Lower leg skin (tissue), 4 donors: ENCODE measurements at regions not wholly inside any gene's neighbourhood (a gene's known extent, or its start where the extent isn't known, plus 50 kb on each side); places are given as distances from the start of the nearest gene placed in this dataset.
A peak's percentile ranks its signal among the peaks of the same experiment; 100 is the strongest.

Experiments
- DNase-seq, 2 donors: peaks; one replicate each; pipeline ENCODE4 v3.0.0-alpha.2; 2019; ENCODE audit warnings: low spot score in 2 of 2
- H3K4me3 ChIP-seq: fragments of 200-600 bp; sonication (generic); 2 replicates; pipeline ENCODE4 v1.5.1; 2017; ENCODE audit warnings: mild to moderate bottlenecking, low read depth; ENCODE audit not compliant: poor library complexity, severe bottlenecking
- CTCF ChIP-seq, 3 donors: fragments of 450-650 bp; IDR thresholded peaks; one replicate each; pipeline ENCODE4 v1.5.1; 2016; ENCODE audit warnings: antibody characterized with exemption in 3 of 3, mild to moderate bottlenecking in 3 of 3, moderate library complexity in 2 of 3
- POLR2A ChIP-seq, 2 donors: fragments of 450-650 bp; IDR thresholded peaks; one replicate each; pipeline ENCODE4 v1.6.1; 2016 to 2017; ENCODE audit warnings: antibody characterized with exemption in 2 of 2, mild to moderate bottlenecking in 1 of 2, moderate library complexity in 1 of 2
- WGBS, 2 donors: methylation state at CpG; one replicate each; pipeline ENCODE4 v1.1.5; 2018; 5-methylcytosine and 5-hydroxymethylcytosine counted together
- intact Hi-C: fragments of 100-400 bp; cut with DNase I; formaldehyde crosslinking; loops from one replicate; pipeline ENCODE4 v1.15.0; 2023; ENCODE audit warnings: low total_unique reads

GRCh38 chr20:40805592-40805991, 116.6 kb upstream of the MAFB start:
- TF ChIP-seq POLR2A (IDR thresholded peaks at IDR 0.05) (no peak), CTCF (IDR thresholded peaks at IDR 0.05) (no peak)
- DNase-seq: no peak
- WGBS, 2 donors: 58 to 66% methylated on average over 3 of the region's 3 CpGs
- no peak overlapping the region for H3K4me3 ChIP-seq
- intact Hi-C loops: no loop called here

- peak in 1 of 2 donors; percentile 74 for DNase-seq
- TF ChIP-seq CTCF (IDR thresholded peaks at IDR 0.05) (no peak), POLR2A (IDR thresholded peaks at IDR 0.05) (no peak)
- H3K4me3 ChIP-seq: no peak overlapping the region
- 74 to 79% methylated on average over 21 of the region's 21 CpGs for WGBS, 2 donors
- intact Hi-C loops: no loop called here
Observed at GRCh38 chr20:40806929-40807820, 118.1 kb upstream of the MAFB start.

- no peak overlapping the region for H3K4me3 ChIP-seq
- TF ChIP-seq POLR2A (IDR thresholded peaks at IDR 0.05): no peak
- TF ChIP-seq CTCF (IDR thresholded peaks at IDR 0.05): no peak
- WGBS, 2 donors: 83 to 91% methylated on average over 2 of the region's 2 CpGs
- DNase-seq: peak in 1 of 2 donors; percentile 54
- intact Hi-C loops: no loop called here
Observed at GRCh38 chr20:40807821-40808170, 118.8 kb upstream of the MAFB start.

- intact Hi-C loops: no loop called here
- no peak for TF ChIP-seq CTCF (IDR thresholded peaks at IDR 0.05)
- no peak for TF ChIP-seq POLR2A (IDR thresholded peaks at IDR 0.05)
- peak in 1 of 2 donors; percentile 62 for DNase-seq
- 63 to 78% methylated on average over 6 of the region's 6 CpGs for WGBS, 2 donors
- no peak overlapping the region for H3K4me3 ChIP-seq
Observed at GRCh38 chr20:40808936-40809335, 119.9 kb upstream of the MAFB start.

- no peak for TF ChIP-seq POLR2A (IDR thresholded peaks at IDR 0.05)
- no peak for TF ChIP-seq CTCF (IDR thresholded peaks at IDR 0.05)
- intact Hi-C loops: no loop called here
- H3K4me3 ChIP-seq: no peak overlapping the region
- 89 to 90% methylated on average over 5 of the region's 5 CpGs for WGBS, 2 donors
- peak in 1 of 2 donors; percentile 49 for DNase-seq
Observed at GRCh38 chr20:40809361-40809760, 120.3 kb upstream of the MAFB start.
